Fibroblast of lung (primary cell): ENCODE measurements at regions not wholly inside any gene's neighbourhood (a gene's known extent, or its start where the extent isn't known, plus 50 kb on each side); places are given as distances from the start of the nearest gene placed in this dataset.
A peak's percentile ranks its signal among the peaks of the same experiment; 100 is the strongest.

ENCODE experiments used
- DNase-seq, 2 donors: peaks; one replicate each; pipeline versions ENCODE4 v3.0.0 to v3.0.0-alpha.2; 2010; ENCODE audit warnings: low read depth in 2 of 2
- H2AFZ ChIP-seq: 2 replicates; pipeline ENCODE4 v1.5.1; 2012; ENCODE audit warnings: low read length, control low read depth, inconsistent platforms
- H3K27ac ChIP-seq: 2 replicates; pipeline ENCODE4 v1.5.1; 2011; ENCODE audit warnings: low read length, control low read depth; ENCODE audit not compliant: insufficient read depth
- H3K27me3 ChIP-seq: 2 replicates; pipeline ENCODE4 v1.5.1; 2011; ENCODE audit warnings: mild to moderate bottlenecking, low read length; ENCODE audit not compliant: control insufficient read depth, insufficient read depth
- H3K36me3 ChIP-seq: 2 replicates; pipeline ENCODE4 v1.5.1; 2011; ENCODE audit warnings: low read length; ENCODE audit not compliant: control insufficient read depth, insufficient read depth
- H3K4me1 ChIP-seq: 2 replicates; pipeline ENCODE4 v1.5.1; 2011; ENCODE audit warnings: low read length; ENCODE audit not compliant: control insufficient read depth, insufficient read depth; ENCODE audit errors: extremely low read depth
- H3K4me2 ChIP-seq: 2 replicates; pipeline ENCODE4 v1.5.1; 2011; ENCODE audit warnings: low read length, control low read depth; ENCODE audit not compliant: insufficient read depth; ENCODE audit errors: extremely low read depth
- H3K4me3 ChIP-seq, 4 experiments: fragments of 200-600 bp in 1 of 4; sonication (generic) in 1 of 4; replicated peaks in 1 of 4; 2 replicates each; pipeline ENCODE4 v1.5.1; 2011 to 2016; ENCODE audit warnings: low read length in 4 of 4, low read depth in 3 of 4, mild to moderate bottlenecking in 3 of 4, control low read depth in 2 of 4, inconsistent platforms in 1 of 4, mixed read lengths in 1 of 4; ENCODE audit not compliant: insufficient read depth in 1 of 4; ENCODE audit errors: control extremely low read depth in 1 of 4
- H3K79me2 ChIP-seq: 2 replicates; pipeline ENCODE4 v1.5.1; 2012; ENCODE audit warnings: mild to moderate bottlenecking, low read length, inconsistent platforms; ENCODE audit not compliant: control insufficient read depth, insufficient read depth
- H3K9ac ChIP-seq: 2 replicates; pipeline ENCODE4 v1.5.1; 2011; ENCODE audit warnings: mild to moderate bottlenecking, low read length, control low read depth; ENCODE audit not compliant: insufficient read depth
- H3K9me3 ChIP-seq: 2 replicates; pipeline ENCODE4 v1.5.1; 2012; ENCODE audit warnings: low read depth, low read length; ENCODE audit not compliant: control insufficient read depth, insufficient read depth
- H4K20me1 ChIP-seq: 2 replicates; pipeline ENCODE4 v1.5.1; 2011; ENCODE audit warnings: low read length; ENCODE audit not compliant: control insufficient read depth, insufficient read depth; ENCODE audit errors: extremely low read depth
- EZH2 ChIP-seq: IDR thresholded peaks from 2 replicates; pipeline ENCODE4 v1.5.1; 2012; ENCODE audit warnings: low read length, control low read depth, mild to moderate bottlenecking; ENCODE audit errors: missing control alignments
- TF ChIP-seq, protein P1 (sequence below), 2 donors: IDR thresholded peaks in 1 of 2; conservative IDR thresholded peaks in 1 of 2; 1 replicate in 1 of 2; 2 replicates in 1 of 2; pipeline ENCODE4 v1.5.1; 2011 to 2012; ENCODE audit warnings: low read length in 2 of 2, control low read depth in 1 of 2, inconsistent platforms in 1 of 2, low read depth in 1 of 2, mild to moderate bottlenecking in 1 of 2

GRCh38 chr3:147483578-147483977 is 74.4 kb downstream of the ZIC1 start:
- no peak overlapping the region for H3K9ac ChIP-seq
- H3K4me1 ChIP-seq = no peaks in the 10 kb centered on the region
- no peak overlapping the region for H3K27ac ChIP-seq
- H3K27me3 ChIP-seq = no peaks in the 10 kb centered on the region
- H3K4me2 ChIP-seq = no peak overlapping the region
- no peak overlapping the region for H3K4me3 ChIP-seq
- H3K79me2 ChIP-seq = no peaks in the 10 kb centered on the region
- H2AFZ ChIP-seq = no peak overlapping the region
- no peaks in the 10 kb centered on the region for H3K9me3 ChIP-seq
- H4K20me1 ChIP-seq = no peaks in the 10 kb centered on the region
- H3K36me3 ChIP-seq = no peaks in the 10 kb centered on the region
- TF ChIP-seq, protein P1, sequence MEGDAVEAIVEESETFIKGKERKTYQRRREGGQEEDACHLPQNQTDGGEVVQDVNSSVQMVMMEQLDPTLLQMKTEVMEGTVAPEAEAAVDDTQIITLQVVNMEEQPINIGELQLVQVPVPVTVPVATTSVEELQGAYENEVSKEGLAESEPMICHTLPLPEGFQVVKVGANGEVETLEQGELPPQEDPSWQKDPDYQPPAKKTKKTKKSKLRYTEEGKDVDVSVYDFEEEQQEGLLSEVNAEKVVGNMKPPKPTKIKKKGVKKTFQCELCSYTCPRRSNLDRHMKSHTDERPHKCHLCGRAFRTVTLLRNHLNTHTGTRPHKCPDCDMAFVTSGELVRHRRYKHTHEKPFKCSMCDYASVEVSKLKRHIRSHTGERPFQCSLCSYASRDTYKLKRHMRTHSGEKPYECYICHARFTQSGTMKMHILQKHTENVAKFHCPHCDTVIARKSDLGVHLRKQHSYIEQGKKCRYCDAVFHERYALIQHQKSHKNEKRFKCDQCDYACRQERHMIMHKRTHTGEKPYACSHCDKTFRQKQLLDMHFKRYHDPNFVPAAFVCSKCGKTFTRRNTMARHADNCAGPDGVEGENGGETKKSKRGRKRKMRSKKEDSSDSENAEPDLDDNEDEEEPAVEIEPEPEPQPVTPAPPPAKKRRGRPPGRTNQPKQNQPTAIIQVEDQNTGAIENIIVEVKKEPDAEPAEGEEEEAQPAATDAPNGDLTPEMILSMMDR (conservative IDR thresholded peaks at IDR 0.05 in 1 of 2, IDR thresholded peaks at IDR 0.05 in 1 of 2; ENCODE audit: low read depth in 1 of 2, low read length in 2 of 2) = no peak
- no peak for TF ChIP-seq EZH2
- DNase-seq = no peak

GRCh38 chr3:147493065-147493464 is 83.9 kb downstream of the ZIC1 start:
- H3K9ac ChIP-seq = no peak overlapping the region
- H3K27me3 ChIP-seq = no peaks in the 10 kb centered on the region
- no peaks in the 10 kb centered on the region for H3K79me2 ChIP-seq
- no peaks in the 10 kb centered on the region for H3K36me3 ChIP-seq
- no peaks in the 10 kb centered on the region for H4K20me1 ChIP-seq
- no peak overlapping the region for H3K4me2 ChIP-seq
- no peak for DNase-seq
- no peaks in the 10 kb centered on the region for H3K4me1 ChIP-seq
- H3K9me3 ChIP-seq = no peaks in the 10 kb centered on the region
- TF ChIP-seq, protein P1 (conservative IDR thresholded peaks at IDR 0.05 in 1 of 2, IDR thresholded peaks at IDR 0.05 in 1 of 2; ENCODE audit: low read depth in 1 of 2, low read length in 2 of 2) = no peak
- no peak for TF ChIP-seq EZH2
- H2AFZ ChIP-seq = no peak overlapping the region
- H3K27ac ChIP-seq = no peak overlapping the region
- no peak overlapping the region for H3K4me3 ChIP-seq

- Histone ChIP-seq H3K4me3 (no peak overlapping the region), H3K27ac (no peak overlapping the region), H3K79me2 (no peaks in the 10 kb centered on the region), H3K36me3 (no peaks in the 10 kb centered on the region), H2AFZ (no peak overlapping the region), H3K9me3 (no peaks in the 10 kb centered on the region), H3K4me2 (no peak overlapping the region), H4K20me1 (no peaks in the 10 kb centered on the region), H3K4me1 (no peaks in the 10 kb centered on the region), H3K27me3 (no peaks in the 10 kb centered on the region), H3K9ac (no peak overlapping the region)
- peak in 1 of 2 donors; percentile 1 for DNase-seq
- TF ChIP-seq, protein P1 (conservative IDR thresholded peaks at IDR 0.05 in 1 of 2, IDR thresholded peaks at IDR 0.05 in 1 of 2; ENCODE audit: low read depth in 1 of 2, low read length in 2 of 2) = no peak
- no peak for TF ChIP-seq EZH2
Observed at GRCh38 chr3:147493666-147494065, 84.5 kb downstream of the ZIC1 start.
